ENCODE measurements at regions not wholly inside any gene's neighbourhood (a gene's known extent, or its start where the extent isn't known, plus 50 kb on each side); places are given as distances from the start of the nearest gene placed in this dataset.

GRCh38 chr11:19602406-19602805 lies 110.2 kb upstream of the NAV2 start:
- TF ChIP-seq CBFA2T2 (conservative IDR thresholded peaks at IDR 0.05) = no peak
- no peak for TF ChIP-seq SNAPC5 (CRISPR knock-in tag; IDR thresholded peaks at IDR 0.05)
- TF ChIP-seq ZBTB1 (CRISPR knock-in tag; IDR thresholded peaks at IDR 0.05; ENCODE audit: borderline replicate concordance, low read depth) = no peak
- TF ChIP-seq CREB1 (IDR thresholded peaks at IDR 0.05) = no peak
- no peak for TF ChIP-seq CREB1 (CRISPR knock-in tag; IDR thresholded peaks at IDR 0.05)
- TF ChIP-seq CTCF (IDR thresholded peaks at IDR 0.05 in 2 of 3, conservative IDR thresholded peaks at IDR 0.05 in 1 of 3; ENCODE audit: insufficient read depth in 2 of 3, low read depth in 1 of 3, low read length in 3 of 3) = no peak
- TF ChIP-seq POLR2A (conservative IDR thresholded peaks at IDR 0.05) = no peak
- no peak for TF ChIP-seq EZH2 (IDR thresholded peaks at IDR 0.05; ENCODE audit: borderline replicate concordance, low read depth, low read length)
- no peak for TF ChIP-seq ZSCAN29 (IDR thresholded peaks at IDR 0.05)
- TF ChIP-seq GABPA (tag; conservative IDR thresholded peaks at IDR 0.05; ENCODE audit: low read depth) = no peak
- TF ChIP-seq ZNF740 (CRISPR knock-in tag; IDR thresholded peaks at IDR 0.05) = no peak
- no peak for TF ChIP-seq ZNF740 (tag; IDR thresholded peaks at IDR 0.05)
- TF ChIP-seq TCF7L2 (IDR thresholded peaks at IDR 0.05; ENCODE audit: low read depth, low read length) = no peak
- no peak for TF ChIP-seq ZNF449 (CRISPR knock-in tag; IDR thresholded peaks at IDR 0.05)
- TF ChIP-seq USF1 (CRISPR knock-in tag; IDR thresholded peaks at IDR 0.05) = no peak
- TF ChIP-seq RBM39 (optimal IDR thresholded peaks at IDR 0.05; ENCODE audit: low read depth, low read length) = no peak
